RWPE2 (cell line): ENCODE measurements at regions not wholly inside any gene's neighbourhood (a gene's known extent, or its start where the extent isn't known, plus 50 kb on each side); places are given as distances from the start of the nearest gene placed in this dataset.

ENCODE experiments used
- ATAC-seq: fragments of 200-7000 bp; cut with Tn5 transposase; 3 replicates; pipeline ENCODE4 v1.9.1; 2021; ENCODE audit warnings: low read depth
- DNase-seq: peaks from one replicate; pipeline ENCODE4 v3.0.0-alpha.2; 2020; ENCODE audit warnings: low spot score
- H3K27ac ChIP-seq: fragments of 450-650 bp; 2 replicates; pipeline ENCODE4 v1.5.1; 2017; ENCODE audit warnings: mild to moderate bottlenecking; ENCODE audit not compliant: poor library complexity, severe bottlenecking
- H3K27me3 ChIP-seq: fragments of 250-450 bp; sonication (Bioruptor Pico); 2 replicates; pipeline ENCODE4 v1.5.1; 2021; ENCODE audit warnings: mild to moderate bottlenecking, moderate library complexity; ENCODE audit not compliant: insufficient read depth, poor library complexity, severe bottlenecking
- H3K36me3 ChIP-seq: fragments of 250-450 bp; sonication (Bioruptor Pico); 2 replicates; pipeline ENCODE4 v1.5.1; 2020; ENCODE audit warnings: low read depth, mild to moderate bottlenecking, moderate library complexity
- H3K4me1 ChIP-seq: fragments of 250-450 bp; sonication (Bioruptor Pico); 2 replicates; pipeline ENCODE4 v1.5.1; 2021; ENCODE audit warnings: mild to moderate bottlenecking, moderate library complexity; ENCODE audit not compliant: insufficient read depth, poor library complexity, severe bottlenecking
- H3K4me3 ChIP-seq: fragments of 250-450 bp; sonication (Bioruptor Pico); 2 replicates; pipeline ENCODE4 v1.5.1; 2021; ENCODE audit warnings: mild to moderate bottlenecking, moderate library complexity; ENCODE audit not compliant: severe bottlenecking
- H3K9me3 ChIP-seq: fragments of 250-450 bp; sonication (Bioruptor Pico); 2 replicates; pipeline ENCODE4 v1.5.1; 2021; ENCODE audit warnings: mild to moderate bottlenecking, moderate library complexity; ENCODE audit not compliant: severe bottlenecking
- TF ChIP-seq, protein P1 (sequence below): fragments of 450-650 bp; IDR thresholded peaks from one replicate; pipeline ENCODE4 v1.5.1; 2017; ENCODE audit warnings: mild to moderate bottlenecking, moderate library complexity; ENCODE audit not compliant: poor library complexity, severe bottlenecking

- H3K4me1 ChIP-seq = no peaks in the 10 kb centered on the region
- H3K9me3 ChIP-seq = no peaks in the 10 kb centered on the region
- no peak for ATAC-seq
- H3K4me3 ChIP-seq = no peak overlapping the region
- peaks cover 3% of the 10 kb centered on the region for H3K27me3 ChIP-seq
- TF ChIP-seq, protein P1, sequence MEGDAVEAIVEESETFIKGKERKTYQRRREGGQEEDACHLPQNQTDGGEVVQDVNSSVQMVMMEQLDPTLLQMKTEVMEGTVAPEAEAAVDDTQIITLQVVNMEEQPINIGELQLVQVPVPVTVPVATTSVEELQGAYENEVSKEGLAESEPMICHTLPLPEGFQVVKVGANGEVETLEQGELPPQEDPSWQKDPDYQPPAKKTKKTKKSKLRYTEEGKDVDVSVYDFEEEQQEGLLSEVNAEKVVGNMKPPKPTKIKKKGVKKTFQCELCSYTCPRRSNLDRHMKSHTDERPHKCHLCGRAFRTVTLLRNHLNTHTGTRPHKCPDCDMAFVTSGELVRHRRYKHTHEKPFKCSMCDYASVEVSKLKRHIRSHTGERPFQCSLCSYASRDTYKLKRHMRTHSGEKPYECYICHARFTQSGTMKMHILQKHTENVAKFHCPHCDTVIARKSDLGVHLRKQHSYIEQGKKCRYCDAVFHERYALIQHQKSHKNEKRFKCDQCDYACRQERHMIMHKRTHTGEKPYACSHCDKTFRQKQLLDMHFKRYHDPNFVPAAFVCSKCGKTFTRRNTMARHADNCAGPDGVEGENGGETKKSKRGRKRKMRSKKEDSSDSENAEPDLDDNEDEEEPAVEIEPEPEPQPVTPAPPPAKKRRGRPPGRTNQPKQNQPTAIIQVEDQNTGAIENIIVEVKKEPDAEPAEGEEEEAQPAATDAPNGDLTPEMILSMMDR = no peak
- DNase-seq = no peak
- no peak overlapping the region for H3K27ac ChIP-seq
- no peaks in the 10 kb centered on the region for H3K36me3 ChIP-seq
Observed at GRCh38 chr4:110792036-110792435, 169.2 kb upstream of the PITX2 start.

- Histone ChIP-seq H3K9me3 (no peaks in the 10 kb centered on the region), H3K4me1 (no peaks in the 10 kb centered on the region), H3K36me3 (no peaks in the 10 kb centered on the region), H3K4me3 (no peak overlapping the region), H3K27me3 (peaks cover 3% of the 10 kb centered on the region), H3K27ac (no peak overlapping the region)
- TF ChIP-seq, protein P1 = no peak
- no peak for DNase-seq
- no peak for ATAC-seq
Observed at GRCh38 chr4:110793381-110793801, 170.5 kb upstream of the PITX2 start.

DNA sequence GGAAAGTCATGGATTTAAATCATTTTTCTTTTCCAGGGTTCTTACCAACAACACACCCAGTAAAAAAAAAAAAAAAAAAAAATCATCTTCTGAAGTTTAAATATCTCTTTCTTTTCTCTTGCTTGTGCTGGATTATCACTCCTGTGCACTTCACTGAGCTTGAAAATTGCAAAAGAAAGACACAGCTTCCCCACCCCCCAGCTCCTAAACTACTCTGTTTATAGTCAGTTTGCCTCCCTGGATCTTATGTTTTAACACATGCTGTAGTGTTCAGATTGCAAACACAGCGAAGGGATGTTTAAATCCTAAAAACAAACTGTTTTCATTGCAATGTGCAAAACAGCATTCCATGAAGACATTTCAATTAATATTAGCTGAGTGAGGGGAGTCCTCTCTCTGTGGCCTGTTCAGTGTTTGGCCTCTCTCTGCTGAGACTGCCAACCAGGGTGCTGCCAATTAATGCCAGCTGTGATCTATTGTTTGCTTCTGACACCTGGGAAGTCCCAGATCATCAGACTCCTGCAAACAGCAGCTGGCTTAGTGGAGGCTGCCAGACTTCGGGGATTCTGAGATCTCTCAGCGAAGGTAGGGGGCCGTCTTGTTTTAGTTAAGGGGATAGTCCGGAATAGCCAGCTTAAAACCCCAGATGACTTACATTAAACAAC, 171.1 kb upstream of the PITX2 start:
- Histone ChIP-seq H3K27ac (no peak overlapping the region), H3K27me3 (peaks cover 7% of the 10 kb centered on the region), H3K4me3 (no peak overlapping the region), H3K9me3 (no peaks in the 10 kb centered on the region), H3K4me1 (no peaks in the 10 kb centered on the region), H3K36me3 (no peaks in the 10 kb centered on the region)
- TF ChIP-seq, protein P1 = no peak
- DNase-seq (no peak), ATAC-seq (no peak)

DNA sequence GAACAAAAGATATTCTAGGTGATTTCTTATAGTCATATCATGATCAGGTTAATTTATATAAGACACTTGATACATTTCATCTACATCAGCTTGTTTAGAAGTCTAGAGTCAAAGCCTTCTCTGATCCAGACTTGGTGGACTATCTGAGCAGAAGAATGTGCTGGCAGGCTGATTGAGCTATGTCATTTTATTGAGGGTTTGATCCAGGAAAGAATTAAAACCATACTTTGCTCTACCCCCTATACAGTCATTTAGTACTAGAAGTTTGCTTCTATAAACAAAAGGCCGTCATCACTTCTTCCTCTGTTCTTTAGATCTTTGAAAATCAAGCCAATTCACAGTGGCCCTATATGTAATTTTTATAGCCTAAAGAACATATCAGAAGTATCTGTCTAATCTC, 173.1 kb upstream of the PITX2 start:
- Histone ChIP-seq H3K36me3 (no peaks in the 10 kb centered on the region), H3K27ac (no peak overlapping the region), H3K4me1 (no peaks in the 10 kb centered on the region), H3K27me3 (peaks cover 11% of the 10 kb centered on the region), H3K4me3 (no peak overlapping the region), H3K9me3 (no peaks in the 10 kb centered on the region)
- TF ChIP-seq, protein P1 = no peak
- no peak for DNase-seq
- ATAC-seq = no peak

GRCh38 chr4:110797486-110797885, 174.6 kb upstream of the PITX2 start:
- Histone ChIP-seq H3K36me3 (no peaks in the 10 kb centered on the region), H3K27ac (no peak overlapping the region), H3K9me3 (no peaks in the 10 kb centered on the region), H3K27me3 (peaks cover 12% of the 10 kb centered on the region), H3K4me1 (no peaks in the 10 kb centered on the region), H3K4me3 (no peak overlapping the region)
- TF ChIP-seq, protein P1 = no peak
- DNase-seq (no peak), ATAC-seq (no peak)
